Gastroesophageal sphincter (tissue), 4 donors: ENCODE measurements at regions not wholly inside any gene's neighbourhood (a gene's known extent, or its start where the extent isn't known, plus 50 kb on each side); places are given as distances from the start of the nearest gene placed in this dataset.

Source experiments
- ATAC-seq: fragments of 150-250 bp; one replicate; pipeline ENCODE4 v1.9.1; 2016; ENCODE audit warnings: mild to moderate bottlenecking, moderate library complexity
- H3K27ac ChIP-seq, 4 donors: fragments of 200-600 bp; sonication (generic) in 3 of 4; 1 replicate in 3 of 4; 2 replicates in 1 of 4; pipeline ENCODE4 v1.5.1; 2016 to 2019
- H3K27me3 ChIP-seq: fragments of 200-600 bp; sonication (generic); one replicate; pipeline ENCODE4 v1.5.1; 2019
- H3K36me3 ChIP-seq, 2 donors: fragments of 200-600 bp; sonication (generic); one replicate each; pipeline ENCODE4 v1.5.1; 2019; ENCODE audit warnings: control low read depth in 1 of 2
- H3K4me1 ChIP-seq, 3 donors: fragments of 200-600 bp; sonication (generic); 1 replicate in 2 of 3; 2 replicates in 1 of 3; pipeline ENCODE4 v1.5.1; 2016 to 2019; ENCODE audit warnings: control low read depth in 2 of 3
- H3K4me3 ChIP-seq, 2 donors: fragments of 200-600 bp; sonication (generic); one replicate each; pipeline ENCODE4 v1.5.1; 2019; ENCODE audit warnings: mild to moderate bottlenecking in 1 of 2, moderate library complexity in 1 of 2
- H3K9me3 ChIP-seq, 3 donors: fragments of 200-600 bp; sonication (generic); one replicate each; pipeline ENCODE4 v1.5.1; 2017 to 2019; ENCODE audit warnings: control low read depth in 2 of 3
- CTCF ChIP-seq, 4 experiments: fragments of 200-600 bp in 2 of 4; fragments of 450-650 bp in 2 of 4; sonication (generic) in 1 of 4; IDR thresholded peaks; one replicate each; pipeline ENCODE4 v1.5.1; 2017 to 2019; ENCODE audit warnings: antibody characterized with exemption in 4 of 4, mild to moderate bottlenecking in 2 of 4, moderate library complexity in 2 of 4
- EP300 ChIP-seq: sonication (generic); formaldehyde crosslinking; IDR thresholded peaks from one replicate; pipeline ENCODE4 v1.6.1; 2017; ENCODE audit warnings: antibody characterized with exemption, mild to moderate bottlenecking
- POLR2A ChIP-seq, 2 donors: fragments of 450-650 bp; IDR thresholded peaks; one replicate each; pipeline ENCODE4 v1.6.1; 2017; ENCODE audit warnings: antibody characterized with exemption in 2 of 2, mild to moderate bottlenecking in 2 of 2, moderate library complexity in 1 of 2
- POLR2AphosphoS5 ChIP-seq: sonication (generic); formaldehyde crosslinking; IDR thresholded peaks from one replicate; pipeline ENCODE4 v1.6.1; 2017; ENCODE audit warnings: antibody characterized with exemption
- WGBS, 2 donors: methylation state at CpG; one replicate each; pipeline ENCODE4 v1.1.5; 2018; ENCODE audit warnings: low coverage in 1 of 2; 5-methylcytosine and 5-hydroxymethylcytosine counted together

- TF ChIP-seq EP300 (no peak), POLR2AphosphoS5 (no peak), CTCF (IDR thresholded peaks at IDR 0.05) (no peak), POLR2A (IDR thresholded peaks at IDR 0.05) (no peak)
- WGBS, 2 donors, result 78 to 80% methylated on average over 1 to 2 of the region's 2 CpGs
- ATAC-seq, result no peak
Measured at GRCh38 chr16:49057391-49057790, 224.2 kb downstream of the CBLN1 start.

DNA sequence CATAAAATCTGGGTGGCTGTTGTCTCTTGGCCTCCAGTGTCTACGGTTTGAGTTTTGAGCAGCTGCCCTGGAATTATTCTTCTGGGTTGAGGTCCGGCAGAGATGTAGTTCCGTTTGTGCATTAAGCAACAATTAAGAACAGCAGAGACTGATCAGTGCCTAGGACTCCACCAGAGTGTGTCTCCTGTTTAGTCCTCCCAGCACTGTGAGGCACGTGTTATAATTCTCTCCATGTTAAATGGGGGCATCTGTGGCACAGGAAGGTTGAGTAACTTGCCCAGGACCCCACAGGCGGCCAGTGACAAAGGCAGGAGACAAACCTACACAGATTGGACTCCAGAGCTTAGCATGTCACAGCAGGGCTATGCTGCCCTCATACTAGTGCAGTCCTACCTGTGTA, 225.1 kb downstream of the CBLN1 start:
- no peak for TF ChIP-seq POLR2A (IDR thresholded peaks at IDR 0.05)
- TF ChIP-seq EP300, result no peak
- no peak for TF ChIP-seq CTCF (IDR thresholded peaks at IDR 0.05)
- TF ChIP-seq POLR2AphosphoS5, result no peak
- Histone ChIP-seq H3K4me1 (no peaks in the 10 kb centered on the region), H3K36me3 (no peaks in the 10 kb centered on the region), H3K9me3 (no peaks in the 10 kb centered on the region), H3K27me3 (no peaks in the 10 kb centered on the region), H3K4me3 (no peak overlapping the region), H3K27ac (no peak overlapping the region)
- WGBS, 2 donors, result 85% methylated on average over 4 of the region's 5 CpGs; no CpG with 5 or more reads in 1 of the 2 donors
- no peak for ATAC-seq

More at GRCh38 chr16:49057391-49057790, 224.2 kb downstream of the CBLN1 start:
- peaks cover 5% of the 10 kb centered on the region for H3K27me3 ChIP-seq
- H3K9me3 ChIP-seq, result no peaks in the 10 kb centered on the region
- H3K4me3 ChIP-seq, result no peak overlapping the region
- no peaks in the 10 kb centered on the region for H3K4me1 ChIP-seq
- H3K27ac ChIP-seq, result no peak overlapping the region
- H3K36me3 ChIP-seq, result no peaks in the 10 kb centered on the region

DNA sequence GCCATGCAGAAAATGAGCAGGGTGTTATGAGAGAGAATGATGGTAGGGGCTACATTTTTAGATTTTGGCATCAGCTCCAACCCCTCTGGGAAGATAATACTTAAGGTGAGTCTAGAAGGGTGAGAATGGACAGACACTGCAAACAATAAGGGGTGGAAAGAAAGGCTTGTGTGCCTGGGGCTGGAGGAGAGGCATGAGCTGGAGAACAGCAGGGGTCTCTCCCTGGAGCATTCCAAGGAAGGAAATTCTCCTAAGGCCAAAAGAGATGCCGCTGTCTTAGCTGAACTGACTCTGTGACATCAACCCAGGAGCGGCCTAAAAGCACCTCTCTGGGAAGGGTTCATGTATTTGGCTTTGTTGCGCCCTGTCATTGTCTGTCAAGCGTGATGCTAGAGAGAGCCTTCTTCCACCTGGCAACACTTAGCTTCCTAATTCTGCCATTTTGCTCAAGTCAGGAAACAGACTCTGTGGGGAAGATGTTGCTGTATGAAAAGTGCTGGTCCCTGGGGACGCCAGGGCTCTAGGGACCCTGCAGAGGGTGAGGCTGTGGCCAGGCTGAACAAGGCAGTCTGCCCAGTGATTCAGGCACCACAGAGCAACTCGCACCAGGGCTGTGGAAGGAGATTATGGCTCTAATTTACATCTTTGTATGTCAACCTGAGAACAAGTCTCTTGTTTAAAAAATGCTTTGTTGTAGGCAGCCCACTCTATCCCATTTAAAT, 225.7 kb downstream of the CBLN1 start:
- Histone ChIP-seq H3K27me3 (no peaks in the 10 kb centered on the region), H3K27ac (no peak overlapping the region), H3K36me3 (no peaks in the 10 kb centered on the region), H3K9me3 (no peaks in the 10 kb centered on the region), H3K4me1 (no peaks in the 10 kb centered on the region), H3K4me3 (no peak overlapping the region)
- 65% methylated on average over 4 of the region's 6 CpGs; no CpG with 5 or more reads in 1 of the 2 donors for WGBS, 2 donors
- no peak for ATAC-seq
- TF ChIP-seq EP300 (no peak), POLR2A (IDR thresholded peaks at IDR 0.05) (no peak), POLR2AphosphoS5 (no peak), CTCF (IDR thresholded peaks at IDR 0.05) (no peak)

GRCh38 chr16:49055291-49055690, 226.3 kb downstream of the CBLN1 start:
- 78 to 92% methylated on average over 3 to 4 of the region's 5 CpGs for WGBS, 2 donors
- no peaks in the 10 kb centered on the region for H3K4me1 ChIP-seq
- no peak for ATAC-seq
- TF ChIP-seq CTCF (IDR thresholded peaks at IDR 0.05), result no peak
- TF ChIP-seq EP300, result no peak
- TF ChIP-seq POLR2A (IDR thresholded peaks at IDR 0.05), result no peak
- TF ChIP-seq POLR2AphosphoS5, result no peak
- no peak overlapping the region for H3K4me3 ChIP-seq
- H3K27me3 ChIP-seq, result no peaks in the 10 kb centered on the region
- H3K27ac ChIP-seq, result no peak overlapping the region
- H3K9me3 ChIP-seq, result no peaks in the 10 kb centered on the region
- H3K36me3 ChIP-seq, result no peaks in the 10 kb centered on the region

GRCh38 chr16:49054606-49055005, 227.0 kb downstream of the CBLN1 start:
- Histone ChIP-seq H3K27me3 (no peaks in the 10 kb centered on the region), H3K9me3 (no peaks in the 10 kb centered on the region), H3K4me3 (no peak overlapping the region), H3K4me1 (no peaks in the 10 kb centered on the region), H3K27ac (no peak overlapping the region), H3K36me3 (no peaks in the 10 kb centered on the region)
- no peak for ATAC-seq
- WGBS, 2 donors, result 86 to 90% methylated on average over 4 to 5 of the region's 5 CpGs
- TF ChIP-seq POLR2AphosphoS5 (no peak), CTCF (IDR thresholded peaks at IDR 0.05) (no peak), EP300 (no peak), POLR2A (IDR thresholded peaks at IDR 0.05) (no peak)
